A549 (cell line): ENCODE measurements at regions not wholly inside any gene's neighbourhood (a gene's known extent, or its start where the extent isn't known, plus 50 kb on each side); places are given as distances from the start of the nearest gene placed in this dataset.

Experiments
- EP300 ChIP-seq, 2 experiments: fragments of >200 bp; sonication (Bioruptor Twin); formaldehyde crosslinking; IDR thresholded peaks; 2 replicates in 1 of 2; 3 replicates in 1 of 2; pipeline ENCODE4 v1.6.1; 2016 to 2017
- POLR2A ChIP-seq: IDR thresholded peaks from 2 replicates; pipeline ENCODE4 v1.6.1; 2012; ENCODE audit warnings: mild to moderate bottlenecking, low read length
- TFCP2L1 ChIP-seq: fragments of 250-450 bp; sonication (Bioruptor Pico); IDR thresholded peaks from 2 replicates; pipeline ENCODE4 v1.5.0; 2021; ENCODE audit warnings: mild to moderate bottlenecking
- TF ChIP-seq, protein P1 (sequence below): fragments of >200 bp; sonication (Bioruptor Twin); formaldehyde crosslinking; IDR thresholded peaks from 3 replicates; pipeline ENCODE4 v1.5.1; 2016

DNA sequence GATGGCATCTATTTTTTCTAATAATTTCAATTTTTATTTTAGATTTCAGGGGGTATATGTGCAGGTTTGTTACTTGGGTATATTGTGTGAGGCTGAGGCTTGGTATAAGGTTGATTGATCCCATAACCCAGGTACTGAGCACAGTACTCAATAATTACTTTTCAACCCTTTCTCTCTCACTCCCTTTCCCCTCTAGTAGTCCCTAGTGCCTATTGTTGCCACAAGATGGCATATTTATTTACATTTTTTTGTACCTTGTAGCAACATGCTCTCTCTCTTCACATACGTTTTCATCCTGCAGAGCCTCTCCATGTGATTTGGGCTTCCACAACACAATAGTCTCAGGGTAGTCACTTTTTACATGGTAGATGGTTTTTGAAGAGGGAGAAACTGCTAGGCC is 172.0 kb downstream of the ATOH1 start:
- TF ChIP-seq, protein P1, sequence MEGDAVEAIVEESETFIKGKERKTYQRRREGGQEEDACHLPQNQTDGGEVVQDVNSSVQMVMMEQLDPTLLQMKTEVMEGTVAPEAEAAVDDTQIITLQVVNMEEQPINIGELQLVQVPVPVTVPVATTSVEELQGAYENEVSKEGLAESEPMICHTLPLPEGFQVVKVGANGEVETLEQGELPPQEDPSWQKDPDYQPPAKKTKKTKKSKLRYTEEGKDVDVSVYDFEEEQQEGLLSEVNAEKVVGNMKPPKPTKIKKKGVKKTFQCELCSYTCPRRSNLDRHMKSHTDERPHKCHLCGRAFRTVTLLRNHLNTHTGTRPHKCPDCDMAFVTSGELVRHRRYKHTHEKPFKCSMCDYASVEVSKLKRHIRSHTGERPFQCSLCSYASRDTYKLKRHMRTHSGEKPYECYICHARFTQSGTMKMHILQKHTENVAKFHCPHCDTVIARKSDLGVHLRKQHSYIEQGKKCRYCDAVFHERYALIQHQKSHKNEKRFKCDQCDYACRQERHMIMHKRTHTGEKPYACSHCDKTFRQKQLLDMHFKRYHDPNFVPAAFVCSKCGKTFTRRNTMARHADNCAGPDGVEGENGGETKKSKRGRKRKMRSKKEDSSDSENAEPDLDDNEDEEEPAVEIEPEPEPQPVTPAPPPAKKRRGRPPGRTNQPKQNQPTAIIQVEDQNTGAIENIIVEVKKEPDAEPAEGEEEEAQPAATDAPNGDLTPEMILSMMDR: no peak
- TF ChIP-seq EP300 (IDR thresholded peaks at IDR 0.05) (no peak), POLR2A (no peak), TFCP2L1 (CRISPR knock-in tag) (no peak)
